ENCODE measurements at regions not wholly inside any gene's neighbourhood (a gene's known extent, or its start where the extent isn't known, plus 50 kb on each side); places are given as distances from the start of the nearest gene placed in this dataset.
"Not testable (repeated sequence)": the region's sequence is repeated elsewhere in the genome, so short reads cannot be mapped to it uniquely, and the experiment has no call there.

GRCh38 chr6:3921663-3922062 is 72.5 kb downstream of the FAM50B start:
- no peak for DNase-seq (ENCODE audit: low read depth)

GRCh38 chr6:3922619-3923018 is 73.4 kb downstream of the FAM50B start:
- DNase-seq (ENCODE audit: low read depth) = not testable (repeated sequence)

- not testable (repeated sequence) for DNase-seq (ENCODE audit: low read depth)
Measured at GRCh38 chr6:3925223-3926149, 76.3 kb downstream of the FAM50B start.

DNA sequence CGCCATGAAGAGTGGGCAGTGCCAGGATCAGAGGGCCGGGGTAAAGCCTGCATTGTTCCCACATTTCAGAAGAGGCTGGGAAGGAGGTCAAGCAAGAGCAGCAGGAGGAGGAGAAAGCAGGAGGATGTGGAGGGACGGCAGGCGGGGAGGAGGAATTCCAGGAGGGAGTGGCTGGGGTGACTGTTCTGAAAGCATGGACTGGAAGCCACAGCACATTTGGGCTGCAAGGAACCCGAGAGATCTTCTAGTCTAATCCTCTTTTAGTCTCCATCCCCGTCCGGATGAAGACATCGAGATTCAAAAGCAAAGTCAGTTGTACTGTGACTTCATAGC is 76.9 kb downstream of the FAM50B start:
- no peak for DNase-seq (ENCODE audit: low read depth)

DNA sequence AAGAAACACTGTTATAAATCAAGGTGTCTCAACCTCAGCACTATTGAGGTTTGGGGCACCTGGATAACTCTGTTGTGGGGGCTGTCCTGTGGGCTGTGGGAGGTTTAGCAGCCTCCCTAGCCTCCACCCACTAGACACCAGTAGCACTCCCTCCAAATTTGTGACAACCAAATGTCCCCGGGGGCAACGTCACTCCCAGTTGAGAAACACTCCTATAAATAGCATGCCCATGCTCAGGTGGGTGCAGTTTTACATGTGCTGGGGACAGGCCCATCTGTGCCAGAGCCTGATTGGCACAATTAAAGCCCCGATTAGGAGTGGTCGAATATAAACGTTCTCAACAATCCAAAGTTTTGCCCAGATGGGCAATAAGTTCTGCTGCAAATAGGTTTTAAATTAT is 78.9 kb downstream of the FAM50B start:
- no peak for DNase-seq (ENCODE audit: low read depth)

- no peak for DNase-seq (ENCODE audit: low read depth)
Measured at GRCh38 chr6:3929281-3929798, 80.2 kb downstream of the FAM50B start.

DNA sequence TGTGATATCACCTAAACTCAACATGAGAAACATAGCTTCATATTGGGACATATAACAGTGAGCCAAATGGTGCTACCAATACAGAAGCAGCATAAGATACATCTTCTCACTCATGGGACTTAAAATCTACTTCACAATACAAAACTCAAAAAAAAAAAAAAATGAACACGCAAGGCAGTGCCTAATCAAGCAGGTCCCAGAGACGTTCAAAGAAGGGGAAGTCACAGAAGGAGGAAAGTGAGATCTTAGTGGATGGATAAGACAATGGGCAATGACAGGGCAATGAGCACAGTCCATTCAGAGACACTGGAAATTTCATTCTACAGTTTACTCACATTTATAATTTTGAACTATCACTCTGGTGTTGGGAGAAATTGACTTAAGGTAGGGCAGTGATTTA is 88.3 kb downstream of the FAM50B start:
- no peak for DNase-seq (ENCODE audit: low read depth)

GRCh38 chr6:3938715-3939367 is 89.7 kb downstream of the FAM50B start:
- no peak for DNase-seq (ENCODE audit: low read depth)

- no peak for DNase-seq (ENCODE audit: low read depth)
Measured at GRCh38 chr6:3939368-3939958, 90.3 kb downstream of the FAM50B start.

- DNase-seq (ENCODE audit: low read depth) = no peak
Measured at GRCh38 chr6:3939964-3940363, 90.8 kb downstream of the FAM50B start.

- no peak for DNase-seq (ENCODE audit: low read depth)
Measured at GRCh38 chr6:3940703-3941102, 91.5 kb downstream of the FAM50B start.

DNA sequence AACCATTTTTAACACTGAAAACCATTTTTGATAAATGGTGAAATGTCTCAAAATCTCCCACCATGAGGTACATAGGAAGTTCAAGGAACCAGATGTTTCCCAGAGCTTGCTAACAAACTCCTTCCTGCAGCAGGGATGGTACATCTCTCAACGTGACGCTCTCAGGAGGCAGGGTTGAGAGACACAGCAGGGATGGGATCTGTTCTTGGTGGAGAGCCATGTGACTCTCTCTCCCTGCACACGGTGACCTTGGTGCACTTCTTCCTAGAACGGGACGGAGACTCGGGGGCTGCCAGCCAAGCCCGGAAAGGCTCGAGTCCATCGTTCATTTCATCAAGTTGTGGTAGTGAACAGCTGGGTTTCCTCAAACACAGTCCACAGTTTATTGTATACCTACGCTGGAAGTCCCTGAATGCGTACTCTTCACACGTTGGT is 94.2 kb downstream of the FAM50B start:
- no peak for DNase-seq (ENCODE audit: low read depth)

- no peak for DNase-seq (ENCODE audit: low read depth)
Measured at GRCh38 chr6:3944246-3944645, 95.1 kb downstream of the FAM50B start.

DNA sequence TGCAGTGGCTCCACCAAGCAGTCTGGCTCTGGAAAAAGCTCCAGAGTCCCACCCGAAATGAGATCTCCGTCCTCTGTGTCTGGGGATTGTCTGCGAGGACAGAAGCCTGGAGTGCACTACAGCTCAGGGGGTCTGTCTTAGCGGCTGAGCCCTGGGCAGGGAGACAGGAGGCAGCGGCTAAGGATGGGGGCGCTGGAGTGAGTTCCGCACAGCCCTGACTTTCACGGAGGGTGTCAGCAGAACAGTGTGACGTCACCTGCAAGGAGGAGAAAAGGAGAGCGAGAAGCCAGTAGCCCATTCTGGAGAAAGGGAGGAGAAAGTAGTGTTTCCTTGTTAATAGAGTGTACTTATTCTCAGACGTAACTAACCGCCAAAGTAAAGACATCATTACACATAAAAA is 97.6 kb downstream of the FAM50B start:
- no peak for DNase-seq (ENCODE audit: low read depth)

DNA sequence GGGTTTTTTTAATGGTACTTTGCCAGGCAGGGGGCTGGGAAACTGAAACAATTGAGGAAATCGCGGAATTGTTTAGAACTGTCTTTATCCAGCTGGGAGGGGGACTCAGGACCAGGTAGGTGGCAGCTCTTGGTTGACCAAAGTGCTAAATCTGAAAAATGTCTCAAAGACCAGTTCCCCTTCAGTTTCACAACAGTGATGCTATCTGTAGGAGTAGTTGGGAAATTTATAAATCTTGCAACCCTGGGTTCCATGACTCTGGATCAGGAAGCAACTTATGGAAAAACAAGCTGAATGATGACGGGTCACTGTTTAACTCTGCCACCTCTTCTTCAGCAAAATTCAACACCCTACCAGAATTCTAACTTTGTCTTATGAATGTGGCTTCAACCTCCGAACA is 99.7 kb downstream of the FAM50B start:
- DNase-seq (ENCODE audit: low read depth) = no peak

DNA sequence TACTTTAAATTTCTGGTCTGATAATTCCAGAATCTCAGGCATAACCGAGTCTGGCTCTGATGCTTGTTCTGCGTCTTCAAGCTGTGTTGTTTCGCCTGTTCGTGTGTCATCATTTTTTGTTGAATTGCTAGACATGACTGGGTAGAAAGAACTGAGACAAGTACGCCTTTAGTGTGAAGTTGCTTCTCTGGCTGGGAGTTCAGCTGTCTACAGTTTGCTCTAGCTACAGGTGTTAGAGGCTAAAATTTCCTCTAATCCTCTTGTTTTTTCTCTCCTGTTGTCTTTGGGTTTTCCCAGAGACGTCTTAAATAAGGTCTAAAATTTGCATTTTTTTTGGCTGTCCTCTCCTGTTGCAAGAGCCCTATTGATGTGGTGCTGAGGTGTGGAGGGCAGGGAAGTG is 100.3 kb downstream of the FAM50B start:
- DNase-seq (ENCODE audit: low read depth) = no peak

DNA sequence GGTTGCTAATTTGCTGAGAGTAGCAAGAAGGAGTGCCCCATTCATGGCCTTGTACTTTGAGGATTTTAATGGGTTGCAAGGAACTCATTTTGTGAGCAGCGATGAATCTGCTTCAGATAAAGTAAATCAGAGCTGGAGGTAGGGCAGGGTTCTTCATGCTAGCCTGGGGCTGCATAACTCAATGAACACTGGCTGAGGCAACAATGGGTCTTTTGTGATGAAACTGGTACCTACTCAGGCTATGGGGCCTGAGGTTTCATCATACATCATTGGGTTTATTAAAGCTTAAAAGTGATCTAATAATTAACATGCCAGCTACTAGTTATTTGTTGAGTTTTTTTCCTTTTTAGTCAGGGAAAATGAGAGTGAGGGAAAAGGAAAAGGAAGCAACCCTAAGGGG is 106.9 kb downstream of the FAM50B start:
- no peak for DNase-seq (ENCODE audit: low read depth)

DNA sequence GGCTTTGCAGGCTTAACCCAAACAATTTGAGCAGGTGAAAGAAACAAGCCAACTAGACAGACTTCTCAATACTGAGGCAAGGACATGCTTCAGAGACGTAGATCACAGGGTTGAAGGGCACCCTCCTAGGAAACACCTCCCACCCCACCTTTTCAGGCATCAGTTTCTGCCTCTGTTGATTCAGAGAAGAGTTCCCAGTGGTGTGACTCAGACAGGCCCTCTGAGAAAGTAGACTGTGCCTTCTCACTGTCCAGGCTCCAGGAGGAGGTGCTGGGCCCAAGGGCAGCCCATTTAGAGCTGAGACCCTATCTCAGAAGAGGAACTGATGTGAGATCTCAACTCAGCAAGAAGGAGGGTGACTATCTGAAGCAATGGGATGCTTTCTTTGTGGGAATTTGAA is 108.1 kb downstream of the FAM50B start:
- no peak for DNase-seq (ENCODE audit: low read depth)

DNA sequence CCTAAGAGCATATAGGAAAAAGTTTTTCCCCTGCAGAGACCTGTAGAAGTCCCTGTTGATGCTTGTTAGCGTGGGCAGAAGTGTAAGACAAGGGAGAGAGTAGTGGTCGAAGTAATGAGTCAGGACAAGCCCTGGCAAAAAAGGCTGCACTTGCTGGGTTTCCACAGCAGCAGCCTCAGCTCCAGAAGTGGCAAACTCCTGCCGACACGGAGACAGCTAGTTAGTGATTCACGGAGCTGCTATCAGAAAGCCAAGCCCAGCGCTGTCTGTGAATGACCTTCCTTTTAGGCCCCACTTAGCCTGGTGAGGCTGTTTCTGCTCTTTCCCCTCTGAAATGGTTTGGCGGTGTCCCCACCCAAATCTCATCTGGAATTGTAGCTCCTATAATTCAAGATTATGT is 109.1 kb downstream of the FAM50B start:
- no peak for DNase-seq (ENCODE audit: low read depth)

GRCh38 chr6:3959385-3959784 is 110.2 kb downstream of the FAM50B start:
- DNase-seq (ENCODE audit: low read depth) = no peak

- DNase-seq (ENCODE audit: low read depth) = no peak
Measured at GRCh38 chr6:3960754-3961361, 111.7 kb downstream of the FAM50B start.

DNA sequence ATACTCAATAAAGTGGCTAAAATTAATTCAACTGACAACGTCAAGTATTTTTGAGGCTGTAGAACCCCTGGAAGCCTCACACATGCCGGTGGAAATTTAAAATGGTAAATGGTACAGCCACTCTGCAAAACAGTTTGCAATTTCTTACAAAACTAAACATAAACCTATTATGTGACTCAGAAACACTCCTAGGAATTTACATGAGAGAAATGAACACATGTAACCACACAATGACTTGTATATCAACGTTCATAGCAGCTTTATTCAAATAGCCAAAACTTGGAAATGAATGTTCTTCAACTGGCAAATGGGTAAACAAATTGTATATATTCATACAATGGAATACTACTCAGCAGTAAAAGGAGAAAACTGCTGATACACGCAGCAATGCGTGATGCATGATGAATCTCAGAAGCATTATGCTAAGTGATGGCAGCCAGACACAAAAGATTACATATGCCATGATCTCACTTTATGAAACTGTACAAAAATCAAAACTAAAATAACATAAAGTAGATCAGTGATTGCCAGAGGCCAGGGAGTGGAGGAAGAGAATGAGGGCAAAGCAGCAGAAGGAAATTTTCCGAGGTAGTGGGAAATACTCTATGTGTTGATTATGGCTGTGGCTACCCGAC is 112.5 kb downstream of the FAM50B start:
- DNase-seq (ENCODE audit: low read depth) = no peak

All from stimulated activated CD8-positive, alpha-beta memory T cell treated with anti-CD3 and anti-CD28 coated beads, Interleukin-12 subunit alpha, Interleukin-12 subunit beta, amount 100 ng/mL, for 1 hour (primary cell).